T-helper 1 cell (primary cell): ENCODE measurements at regions not wholly inside any gene's neighbourhood (a gene's known extent, or its start where the extent isn't known, plus 50 kb on each side); places are given as distances from the start of the nearest gene placed in this dataset.
"Not testable (repeated sequence)": the region's sequence is repeated elsewhere in the genome, so short reads cannot be mapped to it uniquely, and the experiment has no call there.

Experiments
- DNase-seq, 5 donors: peaks; one replicate each; pipeline ENCODE4 v3.0.0-alpha.2; 2012 to 2020

DNA sequence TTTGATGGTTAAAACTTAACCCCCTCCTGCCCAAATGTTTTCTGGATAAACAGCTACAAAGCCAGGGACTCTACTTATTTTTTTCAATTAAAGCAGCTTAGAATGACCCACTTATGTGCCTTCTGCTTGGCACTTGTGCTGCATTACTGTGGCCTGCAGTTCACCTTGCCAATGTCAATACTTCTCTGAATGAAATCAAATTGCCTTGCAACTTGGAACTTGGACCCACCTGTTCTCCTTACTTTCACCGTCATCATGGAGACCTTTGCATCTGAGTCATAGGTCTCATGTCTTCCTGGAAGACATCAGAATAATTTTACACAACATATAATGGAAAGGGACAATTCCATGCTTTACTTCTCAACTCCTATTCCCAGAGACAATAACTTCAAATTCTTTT lies 92.1 kb upstream of the FHL2 start:
- DNase-seq = no peak

GRCh38 chr2:105490204-105490603 lies 91.4 kb upstream of the FHL2 start:
- DNase-seq = no peak

DNA sequence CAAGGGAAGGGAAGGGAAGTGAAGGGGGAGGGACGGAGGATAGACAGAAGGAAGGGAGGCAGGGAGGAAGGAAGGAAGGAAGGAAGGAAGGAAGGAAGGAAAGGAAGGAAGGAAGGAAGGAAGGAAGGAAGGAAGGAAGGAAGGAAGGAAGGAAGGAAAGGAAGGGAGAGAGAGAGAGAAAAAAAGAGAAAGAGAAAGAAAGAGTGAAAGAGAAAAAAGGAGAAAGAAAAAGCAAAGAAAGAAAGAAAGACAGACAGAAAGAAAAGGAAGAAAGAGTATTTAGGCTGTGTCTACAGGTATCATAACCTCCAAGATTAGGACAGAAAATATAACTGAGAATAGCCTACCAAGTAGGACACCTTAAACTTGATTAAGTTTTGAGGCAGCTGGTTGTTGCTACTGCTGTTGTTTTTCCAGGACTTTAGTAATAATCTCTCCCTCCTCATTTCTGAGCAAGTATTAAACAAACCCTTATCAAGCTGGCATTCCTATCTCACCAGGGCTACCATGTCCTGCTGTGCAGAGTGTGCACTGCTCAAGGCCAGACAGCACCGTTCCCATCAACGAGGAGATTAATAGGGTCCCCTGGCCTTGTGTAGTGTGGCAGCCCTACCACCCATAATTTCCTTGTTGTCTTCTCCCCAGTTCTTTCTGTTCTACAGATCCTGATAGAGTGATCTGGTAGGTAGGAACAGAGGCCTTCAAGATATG lies 90.5 kb upstream of the FHL2 start:
- DNase-seq = no peak

GRCh38 chr2:105488285-105488684 lies 89.4 kb upstream of the FHL2 start:
- DNase-seq = no peak

GRCh38 chr2:105487142-105488069 lies 88.6 kb upstream of the FHL2 start:
- DNase-seq = no peak

GRCh38 chr2:105486762-105487141 lies 87.9 kb upstream of the FHL2 start:
- no peak for DNase-seq

- DNase-seq = no peak
Measured at GRCh38 chr2:105478670-105479069, 79.8 kb upstream of the FHL2 start.

DNA sequence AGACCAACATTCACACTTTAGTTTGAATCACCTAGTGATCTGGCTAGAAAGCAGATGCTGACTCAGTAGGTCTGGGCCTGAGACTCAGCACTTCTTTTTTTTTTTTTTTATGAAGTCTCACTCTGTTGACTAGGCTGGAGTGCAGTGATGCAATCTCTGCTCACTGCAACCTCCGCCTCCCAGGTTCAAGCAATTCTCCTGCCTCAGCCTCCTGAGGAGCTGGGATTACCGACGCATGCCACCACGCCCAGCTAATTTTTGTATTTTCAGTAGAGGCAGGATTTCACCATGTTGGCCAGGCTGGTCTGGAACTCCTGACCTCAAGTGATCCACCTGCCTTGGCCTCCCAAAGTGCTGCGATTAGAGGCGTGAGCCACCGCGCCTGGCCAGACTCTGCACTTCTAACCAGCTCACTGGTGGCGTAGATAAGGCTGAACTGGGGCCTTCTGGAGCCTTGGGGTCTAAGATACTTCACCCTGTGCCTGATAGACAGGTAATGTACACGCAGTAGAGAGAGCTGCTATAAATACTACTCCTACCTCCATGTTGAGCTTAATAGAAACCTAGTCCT lies 78.3 kb upstream of the FHL2 start:
- DNase-seq = not testable (repeated sequence)

DNA sequence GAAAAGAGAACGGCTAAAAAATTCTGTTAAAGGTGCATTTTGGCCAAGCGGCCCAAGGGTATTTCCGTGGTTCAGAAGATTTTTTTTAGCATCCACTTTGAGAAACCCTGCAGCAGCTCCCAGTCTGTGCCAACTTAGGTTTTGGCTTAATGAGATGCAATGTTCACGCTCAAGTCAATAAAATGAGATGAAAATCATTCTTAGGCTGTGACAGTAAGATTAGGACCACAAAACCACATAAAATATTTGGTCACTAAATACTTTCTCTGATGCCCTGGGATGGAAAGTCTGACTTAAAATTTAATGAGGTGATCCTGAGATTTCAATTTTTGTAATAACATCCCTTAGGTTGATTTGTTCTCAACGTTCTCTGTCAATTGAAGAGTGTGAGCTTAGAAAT lies 74.2 kb upstream of the FHL2 start:
- no peak for DNase-seq

- DNase-seq = no peak
Measured at GRCh38 chr2:105470979-105471378, 72.1 kb upstream of the FHL2 start.

DNA sequence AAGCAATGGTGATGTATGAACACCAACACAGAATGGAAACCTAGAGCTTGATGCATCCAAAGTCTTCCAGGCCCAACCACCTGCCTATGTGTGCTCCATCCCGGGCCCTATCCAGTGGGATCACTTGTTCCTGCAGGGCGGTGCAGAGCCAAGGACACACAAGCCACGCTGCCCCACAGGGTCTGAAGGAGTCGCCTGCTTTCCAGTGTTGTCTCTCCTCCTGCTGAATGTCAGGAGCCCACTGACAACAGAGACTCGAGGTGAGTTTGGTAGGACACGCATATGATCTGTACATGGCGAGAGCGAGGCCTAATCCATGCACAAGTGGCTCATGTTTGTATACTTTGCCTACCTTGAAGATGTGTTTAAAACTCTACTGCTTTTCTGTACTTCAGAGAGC lies 70.9 kb upstream of the FHL2 start:
- DNase-seq = no peak

GRCh38 chr2:105468582-105469042 lies 69.8 kb upstream of the FHL2 start:
- DNase-seq = no peak

GRCh38 chr2:105464325-105464724 lies 65.5 kb upstream of the FHL2 start:
- no peak for DNase-seq

- no peak for DNase-seq
Measured at GRCh38 chr2:105460048-105460732, 61.3 kb upstream of the FHL2 start.

GRCh38 chr2:105458076-105458475 lies 59.2 kb upstream of the FHL2 start:
- no peak for DNase-seq

GRCh38 chr2:105455488-105456003 lies 56.7 kb upstream of the FHL2 start:
- DNase-seq = no peak

- DNase-seq = no peak
Measured at GRCh38 chr2:105454801-105455485, 56.1 kb upstream of the FHL2 start.

GRCh38 chr2:105451571-105452166 lies 52.8 kb upstream of the FHL2 start:
- DNase-seq = no peak

GRCh38 chr2:105450471-105450870 lies 51.6 kb upstream of the FHL2 start:
- DNase-seq = no peak

DNA sequence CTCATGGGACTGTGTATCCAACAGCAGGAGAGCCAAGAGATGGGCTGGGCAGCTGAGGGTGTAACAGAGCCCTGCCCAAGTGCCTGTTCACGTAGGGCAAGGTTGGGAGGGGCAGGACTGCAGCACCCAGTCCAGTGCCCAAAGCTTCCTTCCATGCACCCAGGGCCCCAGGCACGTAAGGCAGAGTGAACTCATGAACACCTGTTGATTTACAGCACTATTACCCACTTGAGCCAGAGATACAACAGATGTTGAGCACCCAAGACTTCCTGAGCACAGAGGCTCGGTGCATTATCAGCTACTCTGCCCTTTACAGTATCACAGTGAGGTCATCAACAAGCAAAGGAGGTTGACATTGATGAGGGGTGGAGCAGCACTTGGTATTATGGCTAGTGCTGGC lies 50.2 kb upstream of the FHL2 start:
- no peak for DNase-seq
